NCI-H2081 (cell line): ENCODE measurements at regions not wholly inside any gene's neighbourhood (a gene's known extent, or its start where the extent isn't known, plus 50 kb on each side); places are given as distances from the start of the nearest gene placed in this dataset.
"Not testable (repeated sequence)": the region's sequence is repeated elsewhere in the genome, so short reads cannot be mapped to it uniquely, and the experiment has no call there.

Experiments
- DNase-seq, 2 experiments: peaks; one replicate each; lab custom pipeline; 2025; lab: John Stamatoyannopoulos, UW

DNA sequence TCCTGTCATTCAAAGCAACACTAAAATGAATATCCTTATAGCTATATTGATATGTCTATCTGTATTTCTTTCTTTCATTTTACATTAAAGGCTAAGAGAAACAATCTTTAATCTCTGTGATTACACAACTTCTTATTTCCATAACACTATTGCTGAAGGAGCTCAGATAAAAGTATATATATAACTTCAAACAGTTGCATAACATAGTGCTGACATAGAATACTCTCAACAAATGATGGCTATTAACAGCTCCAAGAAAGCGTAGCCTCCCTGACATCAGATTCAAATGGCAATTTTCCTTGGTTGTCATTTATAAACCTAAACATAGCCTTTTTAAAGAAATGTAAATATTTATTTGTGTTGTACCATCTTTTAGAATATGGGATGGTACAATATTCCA is 116.6 kb upstream of the PTPRG start:
- no peak for DNase-seq

DNA sequence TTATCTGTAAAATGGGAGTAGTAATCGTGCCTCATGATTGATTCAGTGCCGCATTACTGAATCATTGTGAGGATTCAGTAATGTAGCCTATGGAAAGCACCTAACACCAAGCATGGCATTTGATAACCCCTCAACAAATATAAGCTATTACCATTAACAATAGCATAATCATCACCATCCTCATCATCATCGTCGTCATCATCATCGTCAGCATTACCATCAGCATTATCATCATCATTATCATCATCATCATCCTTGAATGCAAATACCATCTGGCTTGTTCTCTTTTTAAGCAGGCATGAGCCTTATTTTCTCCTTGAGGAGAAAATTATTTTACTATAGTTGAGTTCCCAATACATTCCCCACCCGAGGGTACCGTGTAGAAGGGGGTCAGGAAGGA is 115.4 kb upstream of the PTPRG start:
- DNase-seq = no peak

DNA sequence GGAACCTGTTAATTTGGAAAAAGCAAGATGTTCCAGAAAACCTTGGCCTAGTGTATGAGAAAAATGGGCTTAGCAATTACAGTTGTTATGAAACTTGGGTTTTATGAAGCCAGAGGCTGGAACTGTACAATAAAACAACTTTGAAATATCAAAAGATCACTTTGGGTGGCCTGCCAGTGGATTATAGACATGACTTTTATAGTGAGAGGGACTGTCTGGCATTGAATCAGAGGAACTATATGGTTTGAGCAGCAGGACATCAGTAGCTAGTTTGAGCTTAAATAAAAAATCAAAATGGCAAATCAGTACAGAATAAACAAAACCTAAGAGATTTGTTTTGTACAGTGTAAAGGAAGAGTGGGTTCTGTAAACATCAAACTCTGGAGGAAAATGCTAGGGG is 115.0 kb upstream of the PTPRG start:
- no peak for DNase-seq

DNA sequence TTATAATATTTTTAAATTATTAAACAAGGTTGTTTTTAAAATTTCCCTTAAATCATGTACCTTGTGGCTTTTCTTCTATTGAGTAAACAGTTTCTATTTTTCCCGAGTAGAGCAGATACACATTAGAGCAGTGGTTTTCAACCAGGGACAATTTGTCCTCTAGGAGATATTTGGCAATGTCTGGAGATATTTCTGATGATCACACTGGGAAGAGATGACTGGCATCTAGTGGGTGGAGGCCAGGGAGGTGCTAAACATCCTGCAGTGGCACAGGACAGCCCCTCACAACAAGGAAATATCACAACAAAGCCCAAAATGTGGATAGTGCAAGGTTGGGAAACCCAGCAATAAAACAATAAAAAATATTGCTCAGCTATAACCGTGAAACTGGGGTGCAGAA is 113.0 kb upstream of the PTPRG start:
- DNase-seq = no peak

DNA sequence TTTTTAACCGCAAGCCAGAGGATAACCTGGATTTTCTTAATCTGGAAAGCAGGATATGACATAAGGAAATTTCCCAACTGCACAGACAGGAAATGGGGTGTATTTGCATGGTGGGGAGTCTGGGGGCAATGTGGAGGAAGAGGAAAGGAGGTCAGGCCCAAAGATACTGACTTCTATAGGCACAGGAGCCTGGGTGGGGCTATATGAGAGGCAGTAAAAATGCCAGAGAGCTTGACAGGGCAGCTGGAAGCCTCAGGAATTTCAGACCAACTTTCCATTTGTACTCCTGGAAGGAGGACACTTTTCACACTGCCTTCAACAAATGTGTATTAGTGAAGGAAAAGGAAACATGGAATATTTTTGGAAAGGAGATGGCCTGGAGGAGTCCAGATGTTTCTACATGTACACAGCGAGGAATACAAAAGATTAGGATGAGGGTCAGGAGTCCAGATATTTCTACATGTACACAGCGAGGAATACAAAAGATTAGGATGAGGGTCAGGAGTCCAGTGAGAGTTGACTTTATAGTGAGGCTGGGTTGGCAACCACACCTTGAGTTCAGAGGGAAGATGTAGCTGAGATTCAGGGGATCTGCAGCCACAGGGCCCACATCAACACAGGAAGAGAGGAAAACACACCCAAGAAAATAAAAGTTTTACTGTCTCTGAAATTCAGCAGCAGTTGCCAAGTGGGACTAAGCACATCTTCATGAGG is 111.9 kb upstream of the PTPRG start:
- no peak for DNase-seq

DNA sequence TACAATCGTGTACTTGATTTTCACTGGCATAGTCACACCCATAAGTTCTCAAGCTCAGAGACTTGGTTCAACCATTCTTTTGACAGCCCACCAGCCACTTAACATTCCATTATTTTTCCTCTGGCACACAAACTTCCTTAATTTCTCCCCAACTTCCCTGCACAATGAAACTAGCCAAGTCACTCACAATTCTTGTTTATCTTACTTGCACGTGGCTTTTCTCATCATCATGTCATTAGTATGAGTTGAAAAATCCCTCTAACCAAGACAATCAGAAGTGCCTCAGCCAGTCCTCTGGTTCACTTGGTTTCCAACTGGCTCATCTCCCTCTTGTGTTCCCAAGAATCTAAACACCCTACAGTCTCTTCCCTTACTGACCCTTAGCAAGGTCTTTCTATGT is 110.5 kb upstream of the PTPRG start:
- no peak for DNase-seq

DNA sequence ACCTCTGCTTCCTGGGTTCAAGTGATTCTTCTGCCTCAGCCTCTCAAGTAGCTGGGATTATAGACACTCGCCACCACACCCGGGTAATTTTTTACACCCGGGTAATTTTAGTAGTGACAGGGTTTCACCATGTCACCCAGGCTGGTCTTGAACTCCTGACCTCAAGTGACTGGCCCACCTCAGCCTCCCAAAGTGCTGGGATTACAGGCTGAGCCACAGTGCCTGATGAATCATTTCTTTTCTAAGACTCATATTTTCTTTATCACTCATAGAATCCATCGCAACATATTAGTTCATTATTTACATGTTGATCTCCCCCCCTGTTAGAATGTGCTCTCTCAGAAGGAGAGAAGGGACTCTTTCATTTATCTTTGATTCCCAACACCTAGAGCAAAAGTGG is 109.5 kb upstream of the PTPRG start:
- no peak for DNase-seq

DNA sequence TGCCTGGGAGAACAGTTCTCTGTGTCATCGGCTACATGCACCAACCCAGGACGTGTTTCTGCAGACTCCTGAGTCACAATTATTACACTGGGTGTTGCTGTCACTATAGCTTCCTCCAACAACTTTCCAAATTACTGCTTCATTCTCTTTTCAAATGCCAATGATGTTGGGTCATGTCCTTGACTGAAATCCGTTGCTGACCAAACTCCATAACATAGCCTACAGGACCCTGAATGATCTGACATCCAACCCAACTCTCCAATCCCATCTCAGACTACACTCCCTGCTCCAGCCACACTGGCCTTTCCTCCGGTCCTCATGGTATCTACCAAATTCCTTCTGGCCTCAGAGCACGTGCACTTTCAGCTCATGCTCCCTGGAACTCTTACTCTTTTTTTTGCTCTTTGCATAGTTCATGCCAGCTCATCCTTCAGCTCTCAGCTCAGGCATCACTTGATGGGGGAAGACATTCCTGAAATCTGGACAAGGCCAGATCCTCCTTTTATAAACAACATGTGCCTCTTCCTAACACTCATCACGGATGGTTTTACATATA is 108.8 kb upstream of the PTPRG start:
- DNase-seq = no peak

DNA sequence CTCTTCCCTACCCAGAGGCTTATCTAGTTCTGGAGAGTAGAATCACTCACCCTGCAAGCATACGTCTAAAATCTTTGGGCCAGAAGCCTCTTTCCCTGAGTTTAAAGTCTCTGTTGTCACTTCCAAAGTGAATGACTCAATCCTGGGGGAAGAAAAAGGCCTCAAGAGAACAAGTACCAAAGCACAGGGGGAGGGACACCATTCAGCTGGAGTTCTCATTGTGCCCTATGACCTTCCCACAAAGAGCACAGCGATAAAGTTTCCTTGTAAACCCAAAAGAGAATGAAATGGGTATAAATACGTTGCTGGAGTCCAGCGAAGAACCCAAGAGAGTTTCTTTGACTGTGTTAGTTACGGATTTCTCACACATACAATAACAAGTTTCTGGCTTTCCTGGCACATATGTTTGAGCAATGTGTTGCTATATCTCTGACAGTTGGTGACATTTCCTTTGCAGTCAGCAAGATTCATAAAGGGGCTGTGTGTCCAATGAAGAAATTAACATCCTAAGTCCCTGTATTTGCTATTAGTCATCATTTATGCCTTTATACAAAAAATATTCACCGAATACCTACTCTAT is 107.3 kb upstream of the PTPRG start:
- no peak for DNase-seq

DNA sequence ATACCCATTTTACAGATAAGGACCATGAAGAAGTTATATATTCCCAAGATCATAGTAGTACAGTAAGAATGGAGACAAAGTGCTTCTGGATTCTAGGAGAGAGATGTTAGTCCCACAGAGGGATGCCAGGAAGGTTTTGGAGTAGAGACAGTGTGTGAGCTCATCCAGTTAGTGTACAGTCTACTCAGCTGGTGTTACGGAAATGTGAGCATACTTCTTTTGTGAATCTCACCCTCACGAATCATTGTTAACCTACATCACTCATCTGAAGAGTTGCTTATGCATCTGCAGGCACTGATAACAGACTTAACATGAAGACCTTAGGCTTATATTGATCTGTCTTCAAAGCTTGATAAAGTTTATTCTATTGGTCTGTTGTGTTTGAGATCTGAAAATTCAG is 106.6 kb upstream of the PTPRG start:
- DNase-seq = no peak

DNA sequence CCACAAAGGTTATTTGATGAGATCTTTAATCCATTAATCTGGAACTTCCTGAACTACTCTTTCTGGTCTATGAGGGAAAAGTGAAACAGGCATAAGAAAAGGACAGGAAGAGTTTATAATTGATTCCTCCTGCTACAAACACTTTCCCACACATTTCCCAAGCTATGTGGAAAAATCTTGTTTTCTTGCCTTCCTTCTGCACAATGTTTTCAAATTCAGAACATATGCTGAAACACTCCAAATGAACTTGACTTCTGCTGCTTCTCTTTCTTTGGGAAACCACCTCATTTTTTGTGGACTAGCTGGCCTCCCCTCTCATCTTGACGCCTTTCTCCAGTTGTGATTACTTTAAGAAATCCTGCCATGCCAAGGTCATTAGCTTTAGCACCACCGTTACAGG is 100.7 kb upstream of the PTPRG start:
- no peak for DNase-seq

DNA sequence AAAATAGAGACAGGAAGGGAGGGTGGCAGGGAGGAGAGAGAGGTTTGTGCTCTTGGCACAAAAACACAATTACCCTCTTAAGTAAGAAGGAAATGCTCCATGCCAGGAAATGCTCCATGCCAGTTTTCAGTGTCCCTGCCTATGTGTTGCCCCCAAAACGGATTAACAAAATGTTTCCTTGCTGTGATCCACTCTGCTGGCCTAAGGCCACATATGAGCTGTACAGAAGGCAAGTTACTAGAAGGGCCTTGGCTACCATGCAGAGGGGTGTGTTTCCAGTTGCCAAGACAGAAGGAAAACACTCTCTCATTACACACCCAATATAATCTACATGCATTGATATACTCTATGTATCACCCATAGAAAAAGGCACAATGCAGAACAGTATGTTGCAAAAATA is 98.2 kb upstream of the PTPRG start:
- no peak for DNase-seq

DNA sequence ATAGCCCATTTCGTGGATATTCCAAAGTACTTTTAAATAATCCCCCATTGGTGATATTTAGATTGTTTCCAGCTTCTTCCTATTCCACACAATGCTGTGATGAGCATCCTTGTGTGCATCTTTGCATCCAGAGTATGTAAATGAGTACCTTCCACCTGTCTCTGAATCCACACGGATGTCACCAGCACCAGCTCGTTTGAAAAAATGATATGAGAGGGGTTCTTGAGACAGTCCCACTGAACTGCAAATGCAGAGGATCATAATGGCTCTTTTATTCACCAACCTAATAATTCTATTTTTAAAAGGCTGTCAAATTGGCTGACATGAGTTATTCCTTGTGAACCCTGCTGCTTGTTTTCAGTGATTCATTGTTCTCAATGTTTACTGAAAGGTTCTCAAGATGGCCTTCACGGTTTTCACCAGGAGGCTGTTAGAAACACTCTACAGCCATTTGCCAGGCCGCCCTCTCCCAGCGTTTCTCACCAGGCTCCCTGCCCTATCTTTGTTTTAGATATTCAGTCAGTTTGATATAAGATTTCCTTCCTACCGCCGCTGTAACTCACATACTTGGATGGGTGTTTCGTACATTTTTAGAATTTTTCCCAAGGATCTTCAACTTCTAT is 96.7 kb upstream of the PTPRG start:
- DNase-seq = no peak

DNA sequence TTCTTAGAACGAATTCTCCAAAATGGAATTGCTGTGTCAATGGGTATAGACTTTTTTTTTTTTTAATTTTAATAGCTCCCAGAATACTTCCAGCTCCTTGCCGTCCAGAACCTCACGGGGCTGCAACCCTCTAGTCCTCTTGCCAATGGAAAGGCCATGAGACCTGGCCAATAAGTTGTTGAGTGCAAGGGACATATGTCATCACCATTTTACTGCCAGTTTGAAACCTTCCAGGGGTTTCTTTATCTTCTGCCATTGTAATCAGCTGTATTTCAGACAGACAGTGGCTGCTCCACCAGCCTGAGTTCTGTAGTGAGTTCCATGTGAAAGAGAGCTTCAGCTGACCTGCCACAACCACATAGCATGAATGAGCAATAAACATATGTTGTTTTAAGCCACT is 95.0 kb upstream of the PTPRG start:
- DNase-seq = no peak

DNA sequence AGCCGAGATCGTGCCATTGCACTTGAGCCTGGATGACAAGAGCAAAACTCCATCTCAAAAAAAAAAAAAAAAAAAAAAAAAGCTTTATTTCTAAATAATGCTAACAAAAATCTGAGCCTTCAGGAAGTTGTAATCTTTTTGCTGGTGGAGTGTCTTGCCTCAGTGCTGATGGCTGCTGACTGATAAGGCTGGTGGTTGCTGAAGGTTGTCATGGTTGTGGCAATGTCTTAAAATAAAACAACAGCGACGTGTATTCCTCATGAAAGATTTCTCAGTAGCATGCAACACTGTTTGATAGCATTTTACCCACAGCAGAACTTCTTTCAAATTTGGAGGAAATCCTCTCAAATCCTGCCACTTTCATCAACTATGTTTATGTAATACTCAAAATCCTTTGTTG is 77.4 kb upstream of the PTPRG start:
- no peak for DNase-seq

DNA sequence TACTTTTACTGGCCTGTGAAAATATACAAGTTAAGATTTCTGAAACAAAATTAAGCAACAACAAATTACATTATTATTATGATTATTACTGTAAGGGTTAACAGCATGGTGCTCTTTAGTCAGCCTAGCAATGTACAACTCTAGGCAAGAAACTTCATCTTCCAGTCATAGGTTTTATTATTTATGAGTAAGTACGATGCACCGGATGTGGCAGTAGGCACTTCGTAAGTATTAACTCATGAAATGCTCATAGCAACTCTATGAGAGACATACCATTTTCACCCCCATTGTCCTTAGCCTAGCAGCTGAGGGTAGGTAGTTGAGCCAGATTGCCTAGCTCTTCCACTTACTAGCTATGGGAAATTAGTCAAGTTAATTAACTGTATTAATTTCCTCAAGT is 68.0 kb upstream of the PTPRG start:
- no peak for DNase-seq

DNA sequence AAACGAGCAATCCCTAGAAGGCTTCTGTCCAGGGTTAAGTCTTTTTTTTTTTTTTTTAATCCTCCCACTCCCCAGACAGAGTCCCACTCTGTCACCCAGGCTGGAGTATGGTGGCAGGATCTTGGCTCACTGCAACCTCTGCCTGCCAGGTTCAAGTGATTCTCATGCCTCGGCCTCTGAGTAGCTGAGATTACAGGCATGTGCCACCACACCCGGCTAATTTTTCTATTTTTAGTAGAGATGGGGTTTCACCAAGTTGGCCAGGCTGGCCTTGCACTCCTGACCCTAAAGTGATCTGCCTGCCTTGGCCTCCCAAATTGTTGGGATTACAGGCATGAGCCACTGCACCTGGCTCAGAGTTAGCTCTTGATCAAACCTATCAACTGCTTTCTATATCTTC is 67.1 kb upstream of the PTPRG start:
- not testable (repeated sequence) for DNase-seq

DNA sequence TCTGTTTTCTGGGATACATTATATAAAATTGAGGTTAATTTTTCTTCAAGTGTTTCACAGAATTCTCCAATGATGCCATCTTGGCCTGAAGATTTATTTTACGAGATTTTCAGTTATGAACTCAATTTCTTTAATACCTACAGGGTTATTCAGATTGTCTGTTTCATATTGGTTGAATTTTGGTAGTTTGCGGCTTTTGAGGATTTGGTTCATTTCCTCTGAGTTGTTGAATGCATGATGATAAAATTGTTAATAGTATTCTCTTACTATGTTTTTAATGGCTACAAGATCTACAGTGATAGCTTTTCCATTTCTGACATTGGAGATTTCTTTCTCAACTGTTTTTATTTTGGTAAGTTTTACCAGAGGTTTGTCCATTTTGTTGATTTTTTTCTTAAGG is 63.9 kb upstream of the PTPRG start:
- DNase-seq = no peak

DNA sequence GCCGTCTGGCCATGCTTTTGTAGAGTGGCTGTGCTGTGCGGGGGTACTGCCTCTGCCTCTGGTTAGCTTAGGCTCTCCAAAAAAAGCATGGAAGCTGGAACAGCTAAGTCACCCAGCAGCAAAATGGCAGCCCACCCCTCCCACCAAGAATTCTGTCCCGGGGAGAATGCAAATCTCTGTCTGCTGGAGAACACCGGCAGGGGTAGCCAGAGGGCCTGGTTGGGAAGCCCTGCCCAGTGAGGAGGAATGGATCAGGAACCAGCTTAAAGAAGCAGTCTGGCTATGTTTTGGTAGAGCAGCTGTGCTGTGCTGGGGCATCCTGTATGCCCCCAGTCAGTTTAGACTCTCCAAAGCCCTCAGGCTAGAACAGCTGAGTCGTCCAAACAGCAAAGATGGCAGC is 56.2 kb upstream of the PTPRG start:
- no peak for DNase-seq

DNA sequence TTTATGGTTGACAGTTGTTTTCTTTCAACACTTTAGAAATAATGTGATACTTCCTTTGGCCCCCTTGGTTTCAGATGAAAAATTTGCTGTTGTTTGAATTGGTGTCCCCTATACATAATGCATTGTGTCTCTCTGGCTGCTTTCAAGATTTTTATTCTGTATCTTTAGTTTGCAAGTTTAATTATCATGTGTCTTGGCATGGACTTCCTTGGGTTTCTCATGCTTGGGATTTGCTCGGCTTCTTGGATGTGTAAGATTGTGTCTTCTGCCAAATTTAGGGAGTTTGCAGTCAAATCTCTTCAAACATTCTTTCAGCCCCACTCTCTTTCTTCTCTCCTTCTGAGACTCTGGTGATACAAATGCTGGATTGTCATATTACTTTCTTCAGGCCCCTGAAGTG is 53.4 kb upstream of the PTPRG start:
- no peak for DNase-seq
